Upper lobe of left lung (tissue), 4 donors: ENCODE measurements at regions not wholly inside any gene's neighbourhood (a gene's known extent, or its start where the extent isn't known, plus 50 kb on each side); places are given as distances from the start of the nearest gene placed in this dataset.

ENCODE experiments used
- POLR2AphosphoS5 ChIP-seq, 2 donors: sonication (generic); formaldehyde crosslinking; IDR thresholded peaks; one replicate each; pipeline ENCODE4 v1.5.1; 2017; ENCODE audit warnings: antibody characterized with exemption in 2 of 2
- TF ChIP-seq, protein P1 (sequence below), 6 experiments: fragments of 450-650 bp in 4 of 6; fragments of 200-600 bp in 2 of 6; sonication (generic) in 2 of 6; IDR thresholded peaks; one replicate each; pipeline ENCODE4 v1.5.1; 2016 to 2019; ENCODE audit warnings: antibody characterized with exemption in 6 of 6

- TF ChIP-seq, protein P1, sequence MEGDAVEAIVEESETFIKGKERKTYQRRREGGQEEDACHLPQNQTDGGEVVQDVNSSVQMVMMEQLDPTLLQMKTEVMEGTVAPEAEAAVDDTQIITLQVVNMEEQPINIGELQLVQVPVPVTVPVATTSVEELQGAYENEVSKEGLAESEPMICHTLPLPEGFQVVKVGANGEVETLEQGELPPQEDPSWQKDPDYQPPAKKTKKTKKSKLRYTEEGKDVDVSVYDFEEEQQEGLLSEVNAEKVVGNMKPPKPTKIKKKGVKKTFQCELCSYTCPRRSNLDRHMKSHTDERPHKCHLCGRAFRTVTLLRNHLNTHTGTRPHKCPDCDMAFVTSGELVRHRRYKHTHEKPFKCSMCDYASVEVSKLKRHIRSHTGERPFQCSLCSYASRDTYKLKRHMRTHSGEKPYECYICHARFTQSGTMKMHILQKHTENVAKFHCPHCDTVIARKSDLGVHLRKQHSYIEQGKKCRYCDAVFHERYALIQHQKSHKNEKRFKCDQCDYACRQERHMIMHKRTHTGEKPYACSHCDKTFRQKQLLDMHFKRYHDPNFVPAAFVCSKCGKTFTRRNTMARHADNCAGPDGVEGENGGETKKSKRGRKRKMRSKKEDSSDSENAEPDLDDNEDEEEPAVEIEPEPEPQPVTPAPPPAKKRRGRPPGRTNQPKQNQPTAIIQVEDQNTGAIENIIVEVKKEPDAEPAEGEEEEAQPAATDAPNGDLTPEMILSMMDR (IDR thresholded peaks at IDR 0.05) = no peak
- TF ChIP-seq POLR2AphosphoS5 (IDR thresholded peaks at IDR 0.05) = no peak
Measured at GRCh38 chr12:93029091-93029490, 100.0 kb upstream of the EEA1 start.
